GM12891 (cell line): ENCODE measurements at regions not wholly inside any gene's neighbourhood (a gene's known extent, or its start where the extent isn't known, plus 50 kb on each side); places are given as distances from the start of the nearest gene placed in this dataset.

Experiments used
- POLR2A ChIP-seq: IDR thresholded peaks from 2 replicates; pipeline ENCODE4 v1.6.1; 2011; ENCODE audit warnings: low read depth, low read length, control low read depth
- TAF1 ChIP-seq: IDR thresholded peaks from 2 replicates; pipeline ENCODE4 v1.6.1; 2011; ENCODE audit warnings: low read depth, low read length, control low read depth

DNA sequence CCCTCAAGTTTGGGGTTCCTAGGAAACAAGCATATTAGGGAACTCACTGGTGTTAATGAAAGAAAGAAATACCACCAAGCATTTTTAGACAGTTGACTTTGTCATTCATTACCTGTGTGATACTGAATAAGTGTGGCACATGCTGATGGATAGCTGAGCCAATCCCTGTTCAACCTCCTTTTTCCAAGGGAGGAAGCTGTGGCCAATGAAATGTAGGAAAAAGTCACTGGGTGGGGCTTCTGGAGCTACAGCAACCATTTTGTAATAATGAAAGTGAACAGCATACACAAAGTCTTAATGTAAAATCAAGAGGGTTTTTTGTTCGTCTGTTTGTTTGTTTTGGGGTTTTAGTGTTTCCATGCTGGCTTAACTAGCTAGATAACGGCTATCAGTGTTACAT lies 254.3 kb upstream of the SALL1 start:
- TF ChIP-seq POLR2A (no peak), TAF1 (no peak)
